NCI-H1105 (cell line): ENCODE measurements at regions not wholly inside any gene's neighbourhood (a gene's known extent, or its start where the extent isn't known, plus 50 kb on each side); places are given as distances from the start of the nearest gene placed in this dataset.

Source experiments
- DNase-seq: peaks from one replicate; lab custom pipeline; 2025; lab: John Stamatoyannopoulos, UW

- DNase-seq: no peak
Measured at GRCh38 chr2:236974148-236974547, 111.5 kb upstream of the COPS8 start.

- DNase-seq: no peak
Measured at GRCh38 chr2:236974752-236975151, 110.9 kb upstream of the COPS8 start.

- DNase-seq: no peak
Measured at GRCh38 chr2:236975766-236976165, 109.9 kb upstream of the COPS8 start.

- DNase-seq: no peak
Measured at GRCh38 chr2:236976266-236977062, 109.2 kb upstream of the COPS8 start.

- DNase-seq: no peak
Measured at GRCh38 chr2:236977063-236977851, 108.4 kb upstream of the COPS8 start.

- DNase-seq: no peak
Measured at GRCh38 chr2:236977852-236978398, 107.8 kb upstream of the COPS8 start.

- no peak for DNase-seq
Measured at GRCh38 chr2:236979664-236980063, 106.0 kb upstream of the COPS8 start.

GRCh38 chr2:236980961-236981360 lies 104.7 kb upstream of the COPS8 start:
- DNase-seq: no peak

- DNase-seq: no peak
Measured at GRCh38 chr2:236981701-236982485, 103.8 kb upstream of the COPS8 start.

GRCh38 chr2:236982693-236983455 lies 102.8 kb upstream of the COPS8 start:
- no peak for DNase-seq

GRCh38 chr2:236984046-236984445 lies 101.6 kb upstream of the COPS8 start:
- no peak for DNase-seq

- DNase-seq: no peak
Measured at GRCh38 chr2:236985761-236986339, 99.8 kb upstream of the COPS8 start.

- DNase-seq: peak; percentile 74
Measured at GRCh38 chr2:236986524-236987330, 99.0 kb upstream of the COPS8 start.

GRCh38 chr2:236988216-236988615 lies 97.5 kb upstream of the COPS8 start:
- DNase-seq: no peak

GRCh38 chr2:236988690-236989624 lies 96.7 kb upstream of the COPS8 start:
- no peak for DNase-seq

- DNase-seq: no peak
Measured at GRCh38 chr2:236990552-236990951, 95.1 kb upstream of the COPS8 start.

- no peak for DNase-seq
Measured at GRCh38 chr2:236991874-236992273, 93.8 kb upstream of the COPS8 start.

GRCh38 chr2:236993286-236993685 lies 92.4 kb upstream of the COPS8 start:
- no peak for DNase-seq

GRCh38 chr2:236994361-236994760 lies 91.3 kb upstream of the COPS8 start:
- no peak for DNase-seq
